HCT116 (cell line): ENCODE measurements at regions not wholly inside any gene's neighbourhood (a gene's known extent, or its start where the extent isn't known, plus 50 kb on each side); places are given as distances from the start of the nearest gene placed in this dataset.

Experiments
- RAD21 ChIP-seq: IDR thresholded peaks from 2 replicates; pipeline ENCODE4 v1.6.1; 2012; ENCODE audit warnings: low read depth, mild to moderate bottlenecking
- YY1 ChIP-seq: IDR thresholded peaks from 2 replicates; pipeline ENCODE4 v1.6.1; 2011; ENCODE audit warnings: low read length, low read depth, moderate library complexity, mild to moderate bottlenecking; ENCODE audit not compliant: insufficient replicate concordance; ENCODE audit errors: extremely low read depth
- TF ChIP-seq, protein P1 (sequence below): IDR thresholded peaks from 2 replicates; pipeline ENCODE4 v1.6.1; 2012; ENCODE audit warnings: low read depth

- TF ChIP-seq, protein P1, sequence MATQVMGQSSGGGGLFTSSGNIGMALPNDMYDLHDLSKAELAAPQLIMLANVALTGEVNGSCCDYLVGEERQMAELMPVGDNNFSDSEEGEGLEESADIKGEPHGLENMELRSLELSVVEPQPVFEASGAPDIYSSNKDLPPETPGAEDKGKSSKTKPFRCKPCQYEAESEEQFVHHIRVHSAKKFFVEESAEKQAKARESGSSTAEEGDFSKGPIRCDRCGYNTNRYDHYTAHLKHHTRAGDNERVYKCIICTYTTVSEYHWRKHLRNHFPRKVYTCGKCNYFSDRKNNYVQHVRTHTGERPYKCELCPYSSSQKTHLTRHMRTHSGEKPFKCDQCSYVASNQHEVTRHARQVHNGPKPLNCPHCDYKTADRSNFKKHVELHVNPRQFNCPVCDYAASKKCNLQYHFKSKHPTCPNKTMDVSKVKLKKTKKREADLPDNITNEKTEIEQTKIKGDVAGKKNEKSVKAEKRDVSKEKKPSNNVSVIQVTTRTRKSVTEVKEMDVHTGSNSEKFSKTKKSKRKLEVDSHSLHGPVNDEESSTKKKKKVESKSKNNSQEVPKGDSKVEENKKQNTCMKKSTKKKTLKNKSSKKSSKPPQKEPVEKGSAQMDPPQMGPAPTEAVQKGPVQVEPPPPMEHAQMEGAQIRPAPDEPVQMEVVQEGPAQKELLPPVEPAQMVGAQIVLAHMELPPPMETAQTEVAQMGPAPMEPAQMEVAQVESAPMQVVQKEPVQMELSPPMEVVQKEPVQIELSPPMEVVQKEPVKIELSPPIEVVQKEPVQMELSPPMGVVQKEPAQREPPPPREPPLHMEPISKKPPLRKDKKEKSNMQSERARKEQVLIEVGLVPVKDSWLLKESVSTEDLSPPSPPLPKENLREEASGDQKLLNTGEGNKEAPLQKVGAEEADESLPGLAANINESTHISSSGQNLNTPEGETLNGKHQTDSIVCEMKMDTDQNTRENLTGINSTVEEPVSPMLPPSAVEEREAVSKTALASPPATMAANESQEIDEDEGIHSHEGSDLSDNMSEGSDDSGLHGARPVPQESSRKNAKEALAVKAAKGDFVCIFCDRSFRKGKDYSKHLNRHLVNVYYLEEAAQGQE = no peak
- no peak for TF ChIP-seq RAD21
- TF ChIP-seq YY1 = no peak
These were observed 628.8 kb upstream of the ADAMTS5 start for GRCh38 chr21:27595716-27596115.
